ENCODE measurements at regions not wholly inside any gene's neighbourhood (a gene's known extent, or its start where the extent isn't known, plus 50 kb on each side); places are given as distances from the start of the nearest gene placed in this dataset.

GRCh38 chr14:86712176-86712575, 1182.2 kb downstream of the FLRT2 start:
- no peak overlapping the region for H3K27ac ChIP-seq
- no peak for DNase-seq (ENCODE audit: low spot score in 2 of 2)
- H3K9me3 ChIP-seq: no peaks in the 10 kb centered on the region
- no peaks in the 10 kb centered on the region for H3K27me3 ChIP-seq
- WGBS, 2 donors: 38 to 46% methylated on average over 1 of the region's 1 CpG
- H3K36me3 ChIP-seq: no peaks in the 10 kb centered on the region
- TF ChIP-seq POLR2A (IDR thresholded peaks at IDR 0.05): no peak
- TF ChIP-seq EP300 (IDR thresholded peaks at IDR 0.05): no peak
- no peak for TF ChIP-seq CTCF (IDR thresholded peaks at IDR 0.05)
- H3K4me1 ChIP-seq: no peaks in the 10 kb centered on the region
- H3K4me3 ChIP-seq: no peak overlapping the region

GRCh38 chr14:86708846-86709339, 1178.9 kb downstream of the FLRT2 start:
- no peak overlapping the region for H3K27ac ChIP-seq
- H3K4me3 ChIP-seq: no peak overlapping the region
- TF ChIP-seq POLR2A (IDR thresholded peaks at IDR 0.05) (no peak), EP300 (IDR thresholded peaks at IDR 0.05) (no peak), CTCF (IDR thresholded peaks at IDR 0.05) (no peak)
- H3K4me1 ChIP-seq: no peaks in the 10 kb centered on the region
- no peaks in the 10 kb centered on the region for H3K9me3 ChIP-seq
- DNase-seq (ENCODE audit: low spot score in 2 of 2): no peak
- H3K27me3 ChIP-seq: no peaks in the 10 kb centered on the region
- no peaks in the 10 kb centered on the region for H3K36me3 ChIP-seq

- H3K4me1 ChIP-seq: no peaks in the 10 kb centered on the region
- TF ChIP-seq EP300 (IDR thresholded peaks at IDR 0.05) (no peak), CTCF (IDR thresholded peaks at IDR 0.05) (no peak), POLR2A (IDR thresholded peaks at IDR 0.05) (no peak)
- no peaks in the 10 kb centered on the region for H3K9me3 ChIP-seq
- H3K27me3 ChIP-seq: no peaks in the 10 kb centered on the region
- DNase-seq (ENCODE audit: low spot score in 2 of 2): no peak
- no peak overlapping the region for H3K27ac ChIP-seq
- H3K4me3 ChIP-seq: no peak overlapping the region
- H3K36me3 ChIP-seq: no peaks in the 10 kb centered on the region
Measured at GRCh38 chr14:86707071-86707470, 1177.1 kb downstream of the FLRT2 start.

GRCh38 chr14:86683561-86683960, 1153.6 kb downstream of the FLRT2 start:
- H3K9me3 ChIP-seq: peaks cover 0 to 3% (median 0%) of the 10 kb centered on the region in 4 donors
- 46 to 55% methylated on average over 1 of the region's 1 CpG for WGBS, 2 donors
- TF ChIP-seq POLR2A (IDR thresholded peaks at IDR 0.05) (no peak), CTCF (IDR thresholded peaks at IDR 0.05) (no peak), EP300 (IDR thresholded peaks at IDR 0.05) (no peak)

GRCh38 chr14:86675059-86675458, 1145.1 kb downstream of the FLRT2 start:
- DNase-seq (ENCODE audit: low spot score in 2 of 2): no peak
- H3K4me1 ChIP-seq: no peaks in the 10 kb centered on the region
- no peaks in the 10 kb centered on the region for H3K36me3 ChIP-seq
- WGBS, 2 donors: 78 to 86% methylated on average over 3 of the region's 3 CpGs
- no peak overlapping the region for H3K27ac ChIP-seq
- TF ChIP-seq EP300 (IDR thresholded peaks at IDR 0.05): no peak
- TF ChIP-seq POLR2A (IDR thresholded peaks at IDR 0.05): no peak
- no peak for TF ChIP-seq CTCF (IDR thresholded peaks at IDR 0.05)
- no peaks in the 10 kb centered on the region for H3K27me3 ChIP-seq
- no peaks in the 10 kb centered on the region for H3K9me3 ChIP-seq
- no peak overlapping the region for H3K4me3 ChIP-seq

More at GRCh38 chr14:86683561-86683960, 1153.6 kb downstream of the FLRT2 start:
- Histone ChIP-seq H3K4me3 (no peak overlapping the region), H3K36me3 (no peaks in the 10 kb centered on the region), H3K27ac (no peak overlapping the region), H3K27me3 (no peaks in the 10 kb centered on the region), H3K4me1 (no peaks in the 10 kb centered on the region)
- DNase-seq (ENCODE audit: low spot score in 2 of 2): no peak
